ENCODE measurements at regions not wholly inside any gene's neighbourhood (a gene's known extent, or its start where the extent isn't known, plus 50 kb on each side); places are given as distances from the start of the nearest gene placed in this dataset.

DNA sequence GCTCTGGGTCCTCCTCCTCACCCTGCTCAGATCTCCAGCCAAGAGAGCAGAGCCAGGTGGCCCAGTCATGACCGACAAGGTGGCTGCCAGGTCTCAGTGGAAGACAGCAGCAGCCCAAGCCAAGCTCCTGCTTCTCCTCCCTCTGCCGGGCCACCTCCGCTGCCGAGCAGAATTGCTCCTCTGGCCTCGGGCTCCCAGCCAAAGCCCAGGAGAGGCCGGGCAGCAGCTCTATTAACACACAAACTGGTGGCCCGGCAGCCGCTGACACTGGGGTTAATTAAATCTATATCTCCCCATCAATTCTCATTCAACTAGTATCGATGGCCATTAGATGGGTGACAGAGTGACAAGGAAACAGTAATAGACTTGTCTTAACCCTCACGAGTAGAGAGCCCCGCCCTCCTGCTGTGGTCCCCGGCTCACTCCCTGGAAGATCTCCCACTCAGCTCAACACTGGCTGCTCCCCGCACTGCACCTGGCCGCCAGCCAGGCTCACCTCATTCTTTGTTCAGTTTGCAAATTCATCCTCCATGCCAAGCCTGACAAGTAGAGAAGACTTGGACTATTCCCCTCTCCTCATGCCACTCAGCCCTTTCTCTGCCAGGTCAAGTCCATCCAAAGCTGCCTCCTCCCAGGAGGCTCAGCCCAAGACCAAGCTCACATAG, 74.1 kb upstream of the UNC5B start:
- DNase-seq (ENCODE audit: low spot score) = no peak
- ATAC-seq = no peak

DNA sequence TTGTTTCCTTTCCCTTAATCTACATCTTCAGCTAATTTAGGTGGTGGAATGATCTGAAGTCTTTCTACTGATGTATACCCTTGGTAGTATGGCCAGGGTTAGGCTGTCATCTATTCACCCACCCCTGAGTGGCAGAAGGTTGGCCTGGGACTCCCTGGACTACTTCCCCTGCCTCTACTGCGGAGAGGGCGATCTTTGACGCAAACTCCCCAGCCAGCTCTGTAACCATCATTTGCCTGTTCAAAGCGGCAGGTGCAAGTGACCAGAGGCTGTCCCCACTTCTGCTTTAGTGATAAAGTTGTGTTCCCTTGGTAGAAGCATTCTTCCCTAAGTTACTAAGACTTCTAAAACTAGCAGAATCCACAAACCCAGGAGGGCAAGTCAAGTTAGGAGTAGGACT, 70.8 kb upstream of the UNC5B start:
- no peak for ATAC-seq
- DNase-seq (ENCODE audit: low spot score) = no peak

DNA sequence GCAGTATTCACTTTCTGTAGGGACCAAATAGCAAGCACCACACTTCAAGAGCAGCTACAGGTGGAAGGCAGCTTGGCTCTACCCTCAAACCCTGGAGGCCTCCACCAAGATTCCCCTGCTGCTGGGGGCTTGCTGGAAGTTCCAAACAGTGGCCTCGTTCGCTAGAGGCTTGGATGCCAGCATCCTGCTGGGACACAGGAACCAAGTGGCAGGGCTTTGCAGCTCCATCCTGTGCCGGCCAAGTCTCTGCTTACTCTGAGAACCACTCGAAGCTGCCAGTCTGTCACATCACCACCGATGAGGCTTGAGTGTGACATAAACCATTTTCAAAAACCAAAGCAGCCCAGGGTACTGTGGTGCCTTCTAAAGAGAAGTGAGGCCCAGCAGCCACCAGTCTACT, 69.2 kb upstream of the UNC5B start:
- DNase-seq (ENCODE audit: low spot score) = no peak
- ATAC-seq = no peak

DNA sequence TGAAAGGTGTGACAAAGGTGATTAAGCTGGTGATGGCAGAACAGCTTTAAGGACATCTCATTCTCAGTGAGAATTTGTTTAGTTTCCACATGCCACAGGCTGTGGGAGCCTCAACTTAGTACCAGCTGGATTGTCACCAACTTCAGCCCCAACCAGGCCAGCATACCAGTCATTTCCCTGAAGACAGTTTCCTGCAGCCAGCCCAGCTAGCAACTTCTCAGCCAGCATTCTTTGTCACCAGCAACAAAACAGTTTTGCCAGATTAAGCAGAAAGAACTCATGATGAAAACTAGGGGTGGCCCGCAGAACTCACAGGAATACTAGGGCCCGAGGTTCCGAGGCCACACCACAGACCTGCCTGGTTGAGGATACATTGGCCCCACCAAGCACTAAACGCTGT, 68.8 kb upstream of the UNC5B start:
- ATAC-seq (no peak), DNase-seq (ENCODE audit: low spot score) (no peak)

DNA sequence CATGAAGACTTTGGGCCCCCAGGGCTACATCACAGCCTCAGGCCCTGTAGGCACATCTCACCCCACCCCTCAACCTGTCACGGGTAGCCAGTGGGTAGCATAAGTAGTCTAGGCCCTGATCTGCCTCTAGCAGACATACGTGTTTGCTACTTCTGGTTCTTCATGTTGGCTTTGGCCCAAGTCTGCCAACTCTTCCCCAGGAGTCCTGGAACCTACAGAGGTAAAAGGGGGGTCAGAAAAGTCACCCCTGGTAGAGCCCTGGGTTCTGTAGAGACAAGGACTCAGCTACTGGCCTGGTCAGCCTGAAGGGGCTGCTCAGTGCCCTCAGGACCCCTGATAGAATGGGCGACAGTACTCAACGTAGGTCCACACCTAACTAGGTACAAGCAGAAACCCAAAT, 67.5 kb upstream of the UNC5B start:
- DNase-seq (ENCODE audit: low spot score) (no peak), ATAC-seq (no peak)

DNA sequence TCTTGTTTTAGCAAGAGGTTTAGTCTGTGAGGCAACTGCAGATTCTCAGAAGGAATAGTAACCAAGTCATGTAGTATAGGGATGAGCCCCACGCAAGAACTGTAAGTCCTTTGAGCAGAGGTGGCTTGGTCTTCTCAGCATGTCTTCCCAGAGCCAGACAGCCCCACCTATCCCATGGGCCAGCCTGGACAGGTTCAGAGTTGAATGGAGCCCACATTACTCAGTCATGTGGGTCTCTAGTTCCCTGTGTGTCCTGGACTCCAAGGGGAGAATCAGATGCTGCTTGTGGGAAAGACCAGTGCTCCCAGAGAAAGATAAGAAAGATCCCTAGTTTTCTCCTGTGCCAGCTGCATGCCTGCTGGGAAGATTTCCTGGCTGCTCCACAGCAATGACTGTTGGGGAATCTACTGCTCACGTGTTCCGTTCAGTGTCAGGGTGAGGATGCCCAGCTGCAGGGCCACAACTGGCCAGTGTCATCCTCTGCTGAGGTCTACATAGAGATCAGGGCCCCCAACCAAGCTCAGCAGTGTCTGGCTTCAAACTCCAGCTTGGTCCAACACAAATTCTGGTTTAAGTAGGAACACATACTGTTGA, 66.9 kb upstream of the UNC5B start:
- ATAC-seq = no peak

DNA sequence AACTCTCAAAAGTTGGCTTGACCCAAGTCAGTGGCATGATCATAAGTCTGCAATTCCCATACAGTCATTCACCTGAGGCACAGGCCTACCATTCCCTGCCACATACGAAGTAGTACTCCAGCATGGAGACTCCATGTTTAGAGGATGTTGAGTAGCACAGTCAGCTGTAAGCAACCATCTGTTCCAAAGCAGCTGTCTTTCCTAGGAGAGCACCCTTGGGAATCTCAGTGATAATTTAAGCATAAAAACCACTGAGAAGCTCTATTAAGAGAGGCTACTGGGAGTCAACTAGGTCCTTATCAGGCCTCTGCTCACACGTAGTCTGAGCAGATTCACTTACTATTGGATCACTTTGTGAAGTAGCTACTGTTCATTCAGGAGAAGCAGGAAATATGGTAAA, 61.6 kb upstream of the UNC5B start:
- DNase-seq (ENCODE audit: low spot score) = no peak
- ATAC-seq = no peak

More for the DNA sequence above, 66.9 kb upstream of the UNC5B start:
- DNase-seq (ENCODE audit: low spot score) = no peak

DNA sequence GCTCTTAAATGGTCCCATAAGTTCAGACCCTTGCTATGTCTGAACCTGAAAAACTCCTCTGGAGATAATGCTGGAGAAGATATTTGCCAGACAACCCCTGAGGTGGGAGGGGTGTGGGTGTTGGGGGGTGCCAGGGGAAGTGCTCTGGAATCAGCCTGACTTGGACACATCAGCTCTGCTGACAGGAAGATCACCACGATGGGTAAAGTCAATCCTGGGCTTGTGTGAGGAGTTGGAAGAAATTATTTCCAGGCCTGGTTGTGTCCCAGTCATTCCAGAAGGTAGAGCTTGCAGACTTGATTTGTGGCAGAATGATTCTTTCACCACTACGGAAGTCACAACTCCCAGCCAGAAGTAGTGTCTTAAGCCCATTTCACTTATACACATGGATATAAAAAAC, 60.3 kb upstream of the UNC5B start:
- DNase-seq (ENCODE audit: low spot score) (no peak), ATAC-seq (no peak)

DNA sequence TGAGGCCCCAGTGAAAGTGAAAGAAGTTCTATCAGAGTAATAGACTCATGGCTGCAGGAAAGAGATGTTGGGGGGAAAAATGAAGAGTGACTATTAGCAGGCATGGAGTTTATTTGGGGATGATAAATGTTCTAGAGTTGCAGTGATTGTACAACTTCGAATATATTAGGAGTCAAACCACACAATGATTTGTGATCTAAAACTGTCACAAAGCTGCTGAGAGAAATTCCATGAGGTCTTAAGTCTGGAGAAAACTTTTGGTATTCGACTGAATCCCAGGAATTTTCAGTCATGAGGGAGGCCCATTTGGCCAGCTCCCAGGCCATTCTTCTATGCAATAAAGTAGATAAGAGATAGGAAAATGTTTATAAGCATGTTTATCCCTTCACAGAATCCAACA, 55.9 kb upstream of the UNC5B start:
- DNase-seq (ENCODE audit: low spot score) (no peak), ATAC-seq (no peak)

DNA sequence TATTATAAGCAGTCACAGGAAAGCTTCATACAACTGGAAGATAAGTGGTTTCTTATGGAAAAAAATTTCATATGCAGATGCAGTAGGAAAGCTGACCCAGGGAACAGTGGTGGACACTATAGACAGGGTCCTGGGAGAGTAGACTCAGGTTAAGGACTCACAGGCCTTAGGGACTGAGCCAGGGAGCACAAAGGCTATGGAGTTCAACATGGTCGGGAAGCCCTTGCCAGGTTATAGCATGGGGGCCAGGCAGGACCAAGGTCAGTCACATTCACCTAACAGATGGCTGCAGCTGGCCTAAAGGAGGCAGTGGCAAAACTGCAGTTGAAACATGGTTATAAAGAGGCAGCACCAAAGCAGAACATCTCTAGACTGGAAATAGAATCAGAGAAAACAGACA, 54.9 kb upstream of the UNC5B start:
- no peak for DNase-seq (ENCODE audit: low spot score)

DNA sequence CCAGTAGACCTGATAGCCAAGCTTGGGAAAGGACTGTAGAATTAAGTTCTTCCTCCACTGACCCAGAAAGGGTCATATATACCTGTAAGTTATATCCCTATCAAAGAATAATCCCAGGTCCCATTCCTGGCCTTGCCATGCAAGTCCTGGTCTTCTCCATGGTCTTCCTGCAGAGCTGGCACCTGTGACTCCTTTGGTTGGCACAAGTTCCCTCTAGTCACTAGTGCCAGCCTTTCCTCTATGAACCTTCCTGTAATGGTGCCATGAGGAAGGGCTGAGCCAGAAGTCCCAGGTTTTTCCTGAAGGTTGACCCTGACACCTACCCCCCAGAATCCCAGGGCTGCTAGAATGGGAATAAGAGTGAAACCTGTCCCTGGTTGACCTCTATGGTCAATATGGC, 54.1 kb upstream of the UNC5B start:
- DNase-seq (ENCODE audit: low spot score) (no peak), ATAC-seq (no peak)

More for the DNA sequence above, 54.9 kb upstream of the UNC5B start:
- no peak for ATAC-seq

DNA sequence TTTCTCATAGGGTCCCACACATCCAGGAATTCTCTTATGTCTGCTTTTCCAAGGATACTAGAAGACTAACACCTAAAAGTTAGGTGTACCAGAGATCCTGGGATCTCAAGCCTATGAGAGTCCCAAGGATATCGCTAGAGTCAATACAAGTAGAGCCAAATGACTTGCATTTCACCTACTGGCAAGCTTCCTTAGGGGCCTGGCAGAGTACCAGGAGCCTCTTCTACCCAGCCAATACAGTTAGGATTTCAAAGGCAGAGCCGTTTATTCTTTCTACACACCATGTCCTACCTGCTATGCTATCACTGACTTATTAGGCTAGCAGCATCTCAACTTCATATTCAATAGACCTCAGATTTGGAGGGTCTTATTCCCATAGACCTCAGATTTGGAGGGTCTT, 53.5 kb upstream of the UNC5B start:
- no peak for DNase-seq (ENCODE audit: low spot score)
- ATAC-seq = no peak

DNA sequence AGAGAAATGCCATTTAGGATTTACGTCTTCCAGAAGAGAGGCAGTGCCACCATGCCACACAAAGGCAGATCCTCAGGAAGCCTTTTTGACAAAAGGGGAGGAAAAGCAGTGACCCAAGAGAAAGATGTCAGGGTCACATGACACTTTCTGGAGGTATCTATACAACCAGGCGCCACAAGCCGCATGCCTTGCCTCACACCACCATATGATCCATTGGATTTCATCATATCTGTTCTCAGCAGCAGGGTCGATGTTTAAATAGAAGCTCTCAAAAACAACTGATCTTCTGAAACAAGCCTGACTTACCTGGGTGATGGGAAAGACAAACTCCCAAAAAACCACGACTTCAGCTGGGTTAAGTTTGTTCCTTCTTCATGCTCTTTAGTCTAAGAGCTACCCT, 52.5 kb upstream of the UNC5B start:
- ATAC-seq = no peak
- DNase-seq (ENCODE audit: low spot score) = no peak

DNA sequence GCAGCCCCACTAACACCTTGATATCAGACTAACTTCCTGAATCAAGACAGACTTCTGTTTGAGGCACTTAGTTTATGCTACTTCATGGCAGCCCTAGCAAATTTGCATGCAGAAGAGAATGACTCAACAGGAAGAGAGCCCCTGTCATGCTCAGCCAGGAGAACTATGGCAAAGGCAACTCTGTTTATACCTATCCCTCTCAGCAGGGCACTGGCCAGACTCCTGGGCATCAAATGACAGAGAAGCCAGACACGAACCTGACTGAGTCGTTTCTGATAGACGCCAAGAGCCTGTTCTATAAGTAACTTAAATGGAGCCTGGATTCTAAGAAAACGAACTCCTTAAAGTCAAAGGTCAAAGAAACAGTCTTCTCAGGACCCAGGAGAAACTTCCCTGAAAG, 50.9 kb upstream of the UNC5B start:
- ATAC-seq = no peak
- no peak for DNase-seq (ENCODE audit: low spot score)
